ENCODE measurements at regions not wholly inside any gene's neighbourhood (a gene's known extent, or its start where the extent isn't known, plus 50 kb on each side); places are given as distances from the start of the nearest gene placed in this dataset.

DNA sequence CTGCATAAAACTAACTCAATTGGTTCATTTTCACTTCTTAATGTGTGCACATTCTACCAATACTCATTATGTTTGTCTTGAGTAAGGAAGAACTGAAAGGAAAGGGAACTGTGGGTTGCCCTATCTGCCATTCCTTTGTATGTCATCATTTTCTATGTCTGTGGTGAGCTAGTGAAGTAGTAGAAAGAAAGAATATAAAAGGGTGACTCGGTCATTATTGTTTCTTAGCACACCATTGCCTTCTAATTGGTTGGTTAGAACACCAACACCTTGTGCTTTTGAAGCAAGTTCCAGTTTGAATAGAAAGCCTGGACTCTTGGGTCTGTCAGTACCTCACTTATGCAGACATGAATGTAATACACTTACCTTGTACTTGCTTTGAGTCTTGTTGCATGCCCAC is 64.3 kb upstream of the MDFIC start:
- Histone ChIP-seq H3K36me3 (no peaks in the 10 kb centered on the region), H3K27ac (no peak overlapping the region), H3K27me3 (no peaks in the 10 kb centered on the region), H3K4me3 (no peak overlapping the region), H3K4me1 (no peaks in the 10 kb centered on the region), H3K9me3 (no peaks in the 10 kb centered on the region)
- intact Hi-C loops (cut with DNase I), result no loop called here
- no peak for TF ChIP-seq POLR2A (IDR thresholded peaks at IDR 0.05)
- no peak for TF ChIP-seq POLR2AphosphoS5 (IDR thresholded peaks at IDR 0.05; ENCODE audit: insufficient read depth in 1 of 2, low read depth in 1 of 2)
- TF ChIP-seq, protein P1, sequence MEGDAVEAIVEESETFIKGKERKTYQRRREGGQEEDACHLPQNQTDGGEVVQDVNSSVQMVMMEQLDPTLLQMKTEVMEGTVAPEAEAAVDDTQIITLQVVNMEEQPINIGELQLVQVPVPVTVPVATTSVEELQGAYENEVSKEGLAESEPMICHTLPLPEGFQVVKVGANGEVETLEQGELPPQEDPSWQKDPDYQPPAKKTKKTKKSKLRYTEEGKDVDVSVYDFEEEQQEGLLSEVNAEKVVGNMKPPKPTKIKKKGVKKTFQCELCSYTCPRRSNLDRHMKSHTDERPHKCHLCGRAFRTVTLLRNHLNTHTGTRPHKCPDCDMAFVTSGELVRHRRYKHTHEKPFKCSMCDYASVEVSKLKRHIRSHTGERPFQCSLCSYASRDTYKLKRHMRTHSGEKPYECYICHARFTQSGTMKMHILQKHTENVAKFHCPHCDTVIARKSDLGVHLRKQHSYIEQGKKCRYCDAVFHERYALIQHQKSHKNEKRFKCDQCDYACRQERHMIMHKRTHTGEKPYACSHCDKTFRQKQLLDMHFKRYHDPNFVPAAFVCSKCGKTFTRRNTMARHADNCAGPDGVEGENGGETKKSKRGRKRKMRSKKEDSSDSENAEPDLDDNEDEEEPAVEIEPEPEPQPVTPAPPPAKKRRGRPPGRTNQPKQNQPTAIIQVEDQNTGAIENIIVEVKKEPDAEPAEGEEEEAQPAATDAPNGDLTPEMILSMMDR (IDR thresholded peaks at IDR 0.05), result no peak
- DNase-seq (ENCODE audit: extremely low spot score in 2 of 2), result no peak

DNA sequence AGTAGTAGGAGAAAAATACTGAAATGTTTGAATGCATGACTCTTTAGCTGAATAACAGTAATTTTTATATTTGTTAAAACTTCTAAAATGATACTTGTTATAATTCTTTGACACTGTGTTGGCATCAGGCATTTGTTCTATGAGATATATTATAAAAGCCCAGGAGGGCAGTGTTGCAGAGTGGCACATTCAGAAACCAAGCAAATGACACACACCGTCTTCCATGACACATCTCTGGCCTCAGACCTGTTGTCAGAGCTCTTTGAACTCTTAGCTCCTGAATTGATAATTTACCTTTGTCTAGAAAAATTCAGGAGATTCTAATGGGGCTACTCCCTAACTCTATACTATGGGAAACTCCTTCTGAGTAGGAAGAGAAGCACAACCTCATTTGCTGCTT is 62.4 kb upstream of the MDFIC start:
- TF ChIP-seq POLR2AphosphoS5 (IDR thresholded peaks at IDR 0.05; ENCODE audit: insufficient read depth in 1 of 2, low read depth in 1 of 2) (no peak), POLR2A (IDR thresholded peaks at IDR 0.05) (no peak)
- TF ChIP-seq, protein P1 (IDR thresholded peaks at IDR 0.05), result no peak
- H3K27ac ChIP-seq, result no peak overlapping the region
- no peaks in the 10 kb centered on the region for H3K36me3 ChIP-seq
- no peaks in the 10 kb centered on the region for H3K9me3 ChIP-seq
- H3K4me3 ChIP-seq, result no peak overlapping the region
- no peak for DNase-seq (ENCODE audit: extremely low spot score in 2 of 2)
- intact Hi-C loops (cut with DNase I), result no loop called here
- no peaks in the 10 kb centered on the region for H3K4me1 ChIP-seq
- H3K27me3 ChIP-seq, result no peaks in the 10 kb centered on the region

DNA sequence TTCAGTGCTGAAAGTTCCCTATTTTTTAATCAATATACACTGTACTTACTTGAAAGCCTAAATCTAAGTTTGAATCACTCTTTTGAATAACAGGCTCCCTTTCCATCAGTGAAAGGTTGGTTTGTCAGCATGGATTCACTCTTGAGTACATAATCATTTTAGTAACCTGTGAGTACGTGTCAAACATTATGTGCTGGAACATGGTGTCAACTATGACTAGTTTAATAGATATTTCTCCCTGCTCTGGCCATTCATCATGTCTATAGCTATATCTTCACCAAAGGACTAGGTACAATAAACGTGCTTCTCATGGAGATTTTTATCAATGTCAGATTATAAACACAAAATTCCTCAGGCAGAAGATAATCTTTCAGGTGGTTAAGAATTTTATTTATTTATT is 61.7 kb upstream of the MDFIC start:
- no peaks in the 10 kb centered on the region for H3K9me3 ChIP-seq
- TF ChIP-seq POLR2A (IDR thresholded peaks at IDR 0.05), result no peak
- TF ChIP-seq POLR2AphosphoS5 (IDR thresholded peaks at IDR 0.05; ENCODE audit: insufficient read depth in 1 of 2, low read depth in 1 of 2), result no peak
- TF ChIP-seq, protein P1 (IDR thresholded peaks at IDR 0.05), result no peak
- no peak overlapping the region for H3K27ac ChIP-seq
- H3K36me3 ChIP-seq, result no peaks in the 10 kb centered on the region
- no peaks in the 10 kb centered on the region for H3K4me1 ChIP-seq
- intact Hi-C loops (cut with DNase I), result loop anchor here (10.0 kb wide), 1 partner anchor 995 kb away; no protein-coding TSS in a partner anchor
- no peak overlapping the region for H3K4me3 ChIP-seq
- no peak for DNase-seq (ENCODE audit: extremely low spot score in 2 of 2)
- no peaks in the 10 kb centered on the region for H3K27me3 ChIP-seq

DNA sequence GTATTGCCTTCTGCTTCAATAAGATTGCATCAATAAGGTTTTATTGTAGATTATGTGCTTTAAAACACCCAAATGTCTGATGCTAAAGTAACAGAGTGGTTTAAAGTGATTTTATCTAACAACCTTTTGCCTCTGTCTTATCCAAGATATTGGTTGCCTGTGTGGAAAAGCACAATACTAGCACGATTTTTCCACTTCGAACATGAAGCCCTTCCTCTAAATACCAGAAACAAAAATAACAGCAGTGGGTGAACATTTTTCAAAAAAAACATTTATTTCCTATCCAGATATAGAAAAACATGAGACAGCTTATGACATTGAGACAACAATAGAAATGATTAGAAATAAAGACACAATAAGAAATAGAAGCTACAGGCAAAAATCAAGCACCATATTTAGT is 59.5 kb upstream of the MDFIC start:
- no peaks in the 10 kb centered on the region for H3K9me3 ChIP-seq
- no peak overlapping the region for H3K4me3 ChIP-seq
- no peaks in the 10 kb centered on the region for H3K36me3 ChIP-seq
- no peak overlapping the region for H3K27ac ChIP-seq
- TF ChIP-seq POLR2A (IDR thresholded peaks at IDR 0.05) (no peak), POLR2AphosphoS5 (IDR thresholded peaks at IDR 0.05; ENCODE audit: insufficient read depth in 1 of 2, low read depth in 1 of 2) (no peak)
- TF ChIP-seq, protein P1 (IDR thresholded peaks at IDR 0.05), result no peak
- intact Hi-C loops (cut with DNase I), result loop anchor here (10.0 kb wide), 1 partner anchor 992 kb away; no protein-coding TSS in a partner anchor
- H3K4me1 ChIP-seq, result no peaks in the 10 kb centered on the region
- no peak for DNase-seq (ENCODE audit: extremely low spot score in 2 of 2)
- H3K27me3 ChIP-seq, result no peaks in the 10 kb centered on the region

DNA sequence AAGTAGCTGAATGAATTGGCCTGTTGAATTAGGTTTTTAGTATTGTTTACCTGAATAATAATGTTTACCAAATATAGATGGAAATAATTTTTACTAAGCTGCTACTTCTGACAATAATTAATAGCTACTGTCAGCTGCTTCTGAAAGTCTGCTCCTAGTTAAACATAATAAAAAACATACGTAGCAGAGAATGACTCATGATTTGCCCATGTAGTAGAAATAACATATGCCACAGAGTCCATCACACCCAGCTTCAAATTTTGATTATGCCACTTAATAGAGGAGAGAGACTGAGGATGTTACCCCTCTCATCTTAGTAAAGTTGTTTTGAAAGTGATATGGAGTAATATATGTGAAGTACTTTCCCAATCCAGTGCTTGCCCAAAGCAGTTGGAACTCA is 57.6 kb upstream of the MDFIC start:
- Histone ChIP-seq H3K4me1 (no peaks in the 10 kb centered on the region), H3K4me3 (no peak overlapping the region), H3K9me3 (no peaks in the 10 kb centered on the region), H3K36me3 (no peaks in the 10 kb centered on the region), H3K27ac (no peak overlapping the region), H3K27me3 (no peaks in the 10 kb centered on the region)
- no peak for DNase-seq (ENCODE audit: extremely low spot score in 2 of 2)
- intact Hi-C loops (cut with DNase I), result loop anchor here (10.0 kb wide), 1 partner anchor 991 kb away; no protein-coding TSS in a partner anchor
- no peak for TF ChIP-seq POLR2AphosphoS5 (IDR thresholded peaks at IDR 0.05; ENCODE audit: insufficient read depth in 1 of 2, low read depth in 1 of 2)
- TF ChIP-seq, protein P1 (IDR thresholded peaks at IDR 0.05), result no peak
- TF ChIP-seq POLR2A (IDR thresholded peaks at IDR 0.05), result no peak

All from vagina (tissue), 2 donors.